ENCODE measurements at regions not wholly inside any gene's neighbourhood (a gene's known extent, or its start where the extent isn't known, plus 50 kb on each side); places are given as distances from the start of the nearest gene placed in this dataset.

GRCh38 chr20:6622041-6622440 lies 145.4 kb upstream of the BMP2 start:
- TF ChIP-seq POLR2AphosphoS5 (IDR thresholded peaks at IDR 0.05; ENCODE audit: borderline replicate concordance, low read depth, low read length) = no peak
- no peak for TF ChIP-seq EZH2 (IDR thresholded peaks at IDR 0.05)
- no peak for TF ChIP-seq FOXP2 (optimal IDR thresholded peaks at IDR 0.05; ENCODE audit: control extremely low read depth, extremely low read length, insufficient read depth)
